SJSA1 (cell line): ENCODE measurements at regions not wholly inside any gene's neighbourhood (a gene's known extent, or its start where the extent isn't known, plus 50 kb on each side); places are given as distances from the start of the nearest gene placed in this dataset.

ENCODE experiments used
- DNase-seq, 2 experiments: peaks; one replicate each; pipeline ENCODE4 v3.0.0-alpha.2; 2015 to 2020; ENCODE audit warnings: low spot score in 2 of 2, low read depth in 1 of 2
- H3K27ac ChIP-seq: fragments of 250-450 bp; sonication (Bioruptor Pico); 2 replicates; pipeline ENCODE4 v1.5.1; 2020; ENCODE audit warnings: mild to moderate bottlenecking, moderate library complexity
- H3K27me3 ChIP-seq: fragments of 250-450 bp; sonication (Bioruptor Pico); replicated peaks from 2 replicates; pipeline ENCODE4 v1.5.1; 2020; ENCODE audit warnings: mild to moderate bottlenecking, moderate library complexity
- H3K36me3 ChIP-seq: fragments of 250-450 bp; sonication (Bioruptor Pico); 2 replicates; pipeline ENCODE4 v1.5.1; 2020; ENCODE audit warnings: mild to moderate bottlenecking
- H3K4me1 ChIP-seq: fragments of 250-450 bp; sonication (Bioruptor Pico); replicated peaks from 2 replicates; pipeline ENCODE4 v1.6.1; 2021; ENCODE audit warnings: mild to moderate bottlenecking
- H3K4me3 ChIP-seq: fragments of 250-450 bp; sonication (Bioruptor Pico); 2 replicates; pipeline ENCODE4 v1.5.1; 2020; ENCODE audit warnings: mild to moderate bottlenecking
- H3K9me3 ChIP-seq: fragments of 250-450 bp; sonication (Bioruptor Pico); replicated peaks from 2 replicates; pipeline ENCODE4 v1.5.1; 2020; ENCODE audit warnings: mild to moderate bottlenecking

DNA sequence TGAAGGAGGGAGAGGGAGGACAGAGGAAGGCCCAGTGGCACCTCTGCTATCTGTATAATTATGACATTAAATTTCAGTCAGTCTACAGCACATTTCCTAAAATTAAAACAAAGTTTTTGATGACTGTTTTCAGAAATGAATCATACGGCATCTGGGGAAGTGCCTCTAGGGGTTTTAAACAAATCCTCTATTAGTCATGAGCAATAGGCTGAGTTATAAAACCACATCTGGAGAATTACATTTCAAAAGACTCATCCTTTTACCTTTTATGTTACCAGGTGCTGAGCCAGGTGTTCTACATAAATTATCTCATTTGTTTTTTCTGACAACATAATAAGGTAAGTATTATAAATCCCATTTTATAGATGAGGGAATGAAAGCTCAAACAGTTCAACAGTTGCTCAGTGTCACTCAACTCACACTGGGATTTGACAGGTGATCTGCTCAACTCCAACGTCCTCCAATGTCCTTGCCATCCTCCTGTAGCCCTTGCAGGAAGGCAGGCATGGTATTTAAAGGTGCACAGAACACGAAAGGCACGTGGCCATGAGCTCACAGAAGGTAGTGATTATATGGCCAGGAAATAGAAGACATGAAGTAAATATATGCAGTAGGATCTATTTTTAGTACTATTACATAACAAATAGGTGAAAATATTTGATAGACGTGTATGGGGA is 184.2 kb upstream of the MAN1A1 start:
- no peak for DNase-seq
- no peak overlapping the region for H3K27ac ChIP-seq

DNA sequence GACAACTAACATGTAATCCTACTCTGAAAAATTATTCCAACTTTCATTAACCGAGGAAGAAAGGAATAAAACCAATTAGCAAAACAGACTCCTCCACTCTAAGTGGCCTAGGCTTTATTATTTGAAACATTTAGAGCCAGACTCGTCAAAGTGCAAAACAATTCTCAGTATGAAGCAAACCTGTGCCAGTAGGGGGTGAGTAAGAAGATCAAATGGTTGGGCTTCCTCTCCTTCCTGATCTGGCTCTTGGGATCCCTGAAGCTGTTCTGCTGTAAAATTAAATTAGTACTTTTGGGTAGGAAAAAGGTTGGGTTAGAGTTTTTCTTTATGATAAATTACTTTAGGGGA is 177.6 kb upstream of the MAN1A1 start:
- Histone ChIP-seq H3K4me1 (no peaks in the 10 kb centered on the region), H3K27ac (no peak overlapping the region), H3K9me3 (no peaks in the 10 kb centered on the region), H3K4me3 (no peak overlapping the region), H3K36me3 (no peaks in the 10 kb centered on the region), H3K27me3 (no peaks in the 10 kb centered on the region)
- DNase-seq: no peak

More for the DNA sequence above, 184.2 kb upstream of the MAN1A1 start:
- H3K4me3 ChIP-seq: no peak overlapping the region
- 0 out of 2 replicates have a peak, but pooled peaks cover 5% of the 10 kb centered on the region for H3K4me1 ChIP-seq
- no peaks in the 10 kb centered on the region for H3K27me3 ChIP-seq
- H3K9me3 ChIP-seq: no peaks in the 10 kb centered on the region
- no peaks in the 10 kb centered on the region for H3K36me3 ChIP-seq

DNA sequence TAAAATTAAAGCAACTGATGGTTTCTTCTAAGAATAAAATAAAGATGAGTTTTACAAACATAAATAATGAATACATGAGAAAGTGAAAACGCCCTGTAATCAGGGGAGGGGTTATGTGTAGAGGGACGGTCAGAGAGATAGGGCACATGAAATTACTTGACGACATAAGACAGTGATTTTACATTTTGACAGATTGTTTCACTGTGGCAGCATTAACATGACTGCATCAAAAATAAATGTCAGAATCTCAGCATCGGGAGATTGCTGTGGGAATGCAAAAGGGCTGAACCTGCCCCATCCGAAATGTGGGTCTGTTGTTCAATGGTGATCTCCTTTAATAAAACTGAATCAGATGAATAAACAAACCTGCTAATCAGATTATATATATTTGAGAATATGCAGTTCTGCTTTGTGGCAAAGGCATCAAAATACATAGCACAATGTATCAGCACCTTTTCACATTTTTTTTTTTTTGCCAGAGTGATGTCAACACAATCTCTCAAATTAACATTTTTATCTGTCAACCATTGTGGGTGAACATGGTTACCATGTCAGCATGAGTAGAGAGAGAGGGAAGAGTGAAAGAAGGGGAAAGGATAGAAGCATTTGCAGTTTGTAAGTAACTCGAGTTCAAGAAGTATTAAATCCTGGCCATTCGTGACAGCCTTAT is 177.1 kb upstream of the MAN1A1 start:
- no peaks in the 10 kb centered on the region for H3K4me1 ChIP-seq
- no peak for DNase-seq
- H3K27me3 ChIP-seq: no peaks in the 10 kb centered on the region

DNA sequence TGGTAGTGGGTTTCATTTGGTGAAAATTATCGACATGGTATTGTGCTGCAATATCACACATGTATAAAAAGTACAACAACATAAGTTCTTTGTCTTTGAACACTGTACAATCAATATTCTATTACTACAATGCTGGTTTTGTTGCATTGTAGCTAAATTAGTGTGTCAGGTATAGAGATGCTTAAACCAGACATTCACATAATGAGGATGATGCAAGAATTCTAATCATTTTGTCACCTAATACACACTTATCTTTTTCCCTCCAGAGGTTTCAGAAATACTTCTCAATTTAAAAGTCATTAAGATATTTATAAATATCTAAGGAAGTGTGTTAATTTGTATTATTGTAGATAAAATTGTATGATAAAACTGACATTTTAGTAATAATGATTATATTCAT is 174.8 kb upstream of the MAN1A1 start:
- DNase-seq: no peak
- Histone ChIP-seq H3K27me3 (no peaks in the 10 kb centered on the region), H3K36me3 (no peaks in the 10 kb centered on the region), H3K4me1 (no peaks in the 10 kb centered on the region), H3K27ac (no peak overlapping the region), H3K4me3 (no peak overlapping the region), H3K9me3 (no peaks in the 10 kb centered on the region)

More for the DNA sequence above, 177.1 kb upstream of the MAN1A1 start:
- no peak overlapping the region for H3K27ac ChIP-seq
- H3K36me3 ChIP-seq: no peaks in the 10 kb centered on the region
- no peaks in the 10 kb centered on the region for H3K9me3 ChIP-seq
- H3K4me3 ChIP-seq: no peak overlapping the region

DNA sequence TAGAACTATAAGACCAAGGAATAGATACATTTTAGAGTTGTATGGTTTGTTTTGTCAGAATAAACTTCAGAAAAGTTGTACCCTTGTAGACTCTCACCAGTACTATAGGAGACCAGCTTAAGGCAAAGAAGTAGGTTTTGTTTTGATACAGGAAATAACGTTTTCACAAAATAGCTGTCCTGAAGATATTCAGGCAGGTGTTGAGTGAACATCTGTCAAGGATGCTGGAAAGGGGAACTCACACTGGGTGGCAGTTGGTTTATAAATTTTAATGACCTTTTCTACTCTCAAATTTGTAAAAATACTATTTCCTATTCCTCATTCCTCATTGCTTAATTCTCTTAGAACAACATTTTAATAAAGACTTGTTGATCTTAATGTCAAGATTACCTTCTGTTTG is 174.0 kb upstream of the MAN1A1 start:
- Histone ChIP-seq H3K9me3 (no peaks in the 10 kb centered on the region), H3K27me3 (no peaks in the 10 kb centered on the region), H3K36me3 (no peaks in the 10 kb centered on the region), H3K4me1 (no peaks in the 10 kb centered on the region), H3K4me3 (no peak overlapping the region), H3K27ac (no peak overlapping the region)
- no peak for DNase-seq

DNA sequence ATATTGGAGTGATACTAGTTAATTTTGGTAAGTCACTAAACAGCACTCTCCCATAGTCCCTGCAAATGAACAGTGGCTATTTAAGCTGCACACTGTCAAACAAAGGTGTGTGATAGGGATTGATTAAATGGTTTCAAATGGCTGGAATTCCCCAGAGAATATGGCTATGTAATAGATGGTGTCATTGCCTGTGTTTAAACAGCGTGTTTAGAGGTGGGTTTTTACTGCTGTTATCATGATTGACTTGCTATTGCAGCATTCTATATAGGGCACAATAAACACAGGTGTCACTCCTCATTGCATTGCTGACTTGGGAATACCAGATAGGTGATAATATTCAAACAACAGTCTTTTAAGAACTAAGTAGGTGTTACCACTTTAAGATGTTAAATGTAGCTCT is 171.7 kb upstream of the MAN1A1 start:
- DNase-seq: no peak
- Histone ChIP-seq H3K27me3 (no peaks in the 10 kb centered on the region), H3K9me3 (no peaks in the 10 kb centered on the region), H3K36me3 (no peaks in the 10 kb centered on the region), H3K4me3 (no peak overlapping the region), H3K4me1 (no peaks in the 10 kb centered on the region), H3K27ac (no peak overlapping the region)

DNA sequence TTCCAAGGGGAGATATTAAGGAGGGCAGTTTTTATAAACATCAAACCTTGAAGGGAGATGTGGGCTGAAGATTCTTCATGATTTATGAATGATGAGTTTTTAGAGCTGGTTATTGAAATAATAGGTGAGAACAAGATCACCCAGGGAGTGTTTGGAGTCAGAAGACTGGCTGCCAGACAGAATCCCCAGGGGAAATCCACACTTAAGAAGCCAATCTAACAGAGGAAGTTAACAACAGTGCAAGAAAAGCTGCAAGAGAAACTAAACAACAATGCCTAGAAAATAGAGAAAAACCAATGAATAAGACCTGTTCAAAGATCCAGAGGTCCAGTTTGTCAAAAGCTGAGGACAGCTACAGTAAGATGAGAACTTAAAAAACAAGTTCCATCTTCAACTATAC is 167.9 kb upstream of the MAN1A1 start:
- H3K4me3 ChIP-seq: no peak overlapping the region
- no peaks in the 10 kb centered on the region for H3K4me1 ChIP-seq
- no peaks in the 10 kb centered on the region for H3K36me3 ChIP-seq
- DNase-seq: no peak
- H3K27ac ChIP-seq: no peak overlapping the region
- H3K27me3 ChIP-seq: no peaks in the 10 kb centered on the region
- H3K9me3 ChIP-seq: no peaks in the 10 kb centered on the region

DNA sequence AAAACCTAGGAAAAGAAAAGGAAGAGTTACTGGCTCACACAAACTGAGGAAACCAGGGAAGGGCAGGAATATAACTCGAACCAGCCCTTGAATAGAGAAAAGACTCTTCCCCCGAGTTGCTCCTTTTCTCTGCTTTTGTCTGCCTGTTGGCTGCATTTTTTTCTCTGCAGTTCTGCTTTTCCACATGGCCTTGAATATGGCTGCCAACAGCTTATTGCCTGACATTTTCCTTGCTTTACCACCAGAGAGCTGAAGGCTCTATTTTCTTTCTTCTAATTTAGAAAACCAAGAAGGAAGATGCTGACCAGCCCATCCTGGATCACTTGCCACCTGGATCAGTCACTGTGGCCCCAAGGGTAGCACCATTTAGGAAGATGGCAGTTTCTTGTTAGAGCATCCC is 164.8 kb upstream of the MAN1A1 start:
- Histone ChIP-seq H3K4me1 (no peaks in the 10 kb centered on the region), H3K4me3 (no peak overlapping the region), H3K27me3 (no peaks in the 10 kb centered on the region), H3K36me3 (no peaks in the 10 kb centered on the region), H3K27ac (no peak overlapping the region), H3K9me3 (no peaks in the 10 kb centered on the region)
- no peak for DNase-seq

DNA sequence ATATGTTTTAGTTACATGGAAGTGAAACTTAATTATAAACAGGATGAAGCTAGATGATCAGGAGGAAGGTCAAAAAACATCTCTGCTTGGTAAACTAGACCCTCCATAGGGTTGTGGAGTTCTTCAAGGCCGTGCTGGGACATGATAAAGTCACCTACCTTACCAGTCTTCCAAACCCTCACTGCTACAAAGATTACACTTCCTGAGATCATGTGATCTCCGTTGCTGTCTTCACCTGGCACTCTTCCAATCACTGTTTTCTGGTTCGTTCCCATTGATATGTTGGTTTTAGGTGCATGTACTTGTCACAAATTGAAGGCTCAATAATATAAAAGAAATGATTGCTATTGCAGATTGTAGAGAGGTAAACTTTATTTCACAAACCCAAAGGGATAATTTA is 161.5 kb upstream of the MAN1A1 start:
- Histone ChIP-seq H3K4me3 (no peak overlapping the region), H3K9me3 (no peaks in the 10 kb centered on the region), H3K4me1 (no peaks in the 10 kb centered on the region), H3K27me3 (no peaks in the 10 kb centered on the region), H3K27ac (no peak overlapping the region), H3K36me3 (no peaks in the 10 kb centered on the region)
- no peak for DNase-seq

DNA sequence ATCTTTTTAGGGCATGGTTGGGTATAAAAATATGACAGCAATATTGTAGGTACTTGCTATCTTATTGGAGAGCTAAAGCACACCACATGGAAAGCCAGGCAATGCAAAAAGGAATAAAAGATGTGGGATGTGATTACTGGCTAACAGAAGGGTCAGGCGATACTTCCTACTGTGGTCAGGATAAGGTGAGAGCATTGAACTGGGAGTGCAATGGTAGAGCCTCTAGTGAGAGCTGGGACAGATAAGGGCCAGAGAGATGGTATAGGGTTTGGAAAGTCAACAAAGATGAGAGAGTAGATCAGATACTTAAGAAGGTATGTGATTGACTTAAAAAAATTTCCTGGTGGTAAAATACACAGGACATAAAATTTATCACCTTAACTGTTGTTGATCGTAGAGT is 160.7 kb upstream of the MAN1A1 start:
- no peak overlapping the region for H3K27ac ChIP-seq
- no peaks in the 10 kb centered on the region for H3K36me3 ChIP-seq
- H3K4me1 ChIP-seq: no peaks in the 10 kb centered on the region
- H3K9me3 ChIP-seq: no peaks in the 10 kb centered on the region
- H3K27me3 ChIP-seq: no peaks in the 10 kb centered on the region
- no peak for DNase-seq
- H3K4me3 ChIP-seq: no peak overlapping the region

DNA sequence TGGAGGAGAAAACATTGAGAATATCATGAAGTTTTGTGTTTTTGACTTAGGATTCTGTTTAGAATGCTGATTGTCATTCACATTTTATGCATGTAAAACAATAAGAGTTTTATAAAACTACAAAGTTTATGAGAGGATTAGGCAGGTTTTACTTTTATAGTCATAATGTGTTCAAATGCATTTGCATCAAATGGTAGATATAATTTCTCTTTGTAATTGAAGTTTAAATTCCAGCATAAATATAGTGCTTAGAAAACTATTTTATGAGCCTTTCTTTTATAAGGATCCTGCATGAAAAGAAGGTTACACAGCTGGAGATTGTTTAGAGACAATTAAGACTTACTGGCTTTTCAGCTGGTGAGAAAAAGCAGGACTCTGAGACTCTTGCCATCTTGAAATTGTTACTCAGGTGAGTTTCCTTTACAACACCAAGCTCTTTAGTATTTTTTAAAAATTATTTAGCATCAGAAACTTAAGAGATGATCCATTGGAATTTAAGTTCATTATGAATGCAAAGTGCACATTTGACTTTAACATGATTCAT is 157.1 kb upstream of the MAN1A1 start:
- no peak overlapping the region for H3K4me3 ChIP-seq
- no peaks in the 10 kb centered on the region for H3K4me1 ChIP-seq
- H3K9me3 ChIP-seq: no peaks in the 10 kb centered on the region
- H3K27me3 ChIP-seq: no peaks in the 10 kb centered on the region
- no peak overlapping the region for H3K27ac ChIP-seq
- H3K36me3 ChIP-seq: no peaks in the 10 kb centered on the region
- no peak for DNase-seq

DNA sequence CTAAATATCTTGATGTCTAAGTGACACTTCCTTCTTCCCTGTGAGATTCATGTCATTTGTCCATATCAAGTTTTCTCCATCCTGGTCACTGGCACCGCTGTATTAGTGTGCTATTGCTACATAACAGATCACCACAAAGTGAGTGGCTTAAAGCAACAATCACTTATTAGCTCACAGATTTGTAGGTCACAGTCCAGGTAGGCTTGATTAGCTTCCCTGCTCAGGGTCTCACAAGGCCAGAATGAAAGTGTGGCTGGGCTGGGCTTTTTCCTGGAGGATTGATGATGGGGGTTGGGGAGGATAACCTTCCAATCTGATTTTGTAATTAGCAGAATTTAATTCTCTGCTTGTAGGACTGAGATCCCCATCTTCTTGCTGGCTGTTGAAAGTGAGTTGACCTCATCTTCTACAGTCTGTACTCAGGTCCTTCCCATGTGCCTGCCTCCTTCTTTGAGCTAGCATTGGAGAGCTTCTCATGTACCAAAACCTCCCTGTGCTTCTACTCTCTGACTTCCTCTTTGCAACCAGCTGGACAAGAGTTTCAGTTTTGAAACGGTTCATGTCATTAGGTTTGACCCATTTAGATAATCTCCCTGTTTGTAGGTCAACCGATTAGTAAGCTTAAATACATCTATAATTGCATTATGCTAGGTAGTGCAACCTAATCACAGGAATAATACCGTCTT is 152.4 kb upstream of the MAN1A1 start:
- Histone ChIP-seq H3K27ac (no peak overlapping the region), H3K4me3 (no peak overlapping the region), H3K9me3 (no peaks in the 10 kb centered on the region), H3K27me3 (no peaks in the 10 kb centered on the region), H3K4me1 (no peaks in the 10 kb centered on the region), H3K36me3 (no peaks in the 10 kb centered on the region)
- DNase-seq: no peak

DNA sequence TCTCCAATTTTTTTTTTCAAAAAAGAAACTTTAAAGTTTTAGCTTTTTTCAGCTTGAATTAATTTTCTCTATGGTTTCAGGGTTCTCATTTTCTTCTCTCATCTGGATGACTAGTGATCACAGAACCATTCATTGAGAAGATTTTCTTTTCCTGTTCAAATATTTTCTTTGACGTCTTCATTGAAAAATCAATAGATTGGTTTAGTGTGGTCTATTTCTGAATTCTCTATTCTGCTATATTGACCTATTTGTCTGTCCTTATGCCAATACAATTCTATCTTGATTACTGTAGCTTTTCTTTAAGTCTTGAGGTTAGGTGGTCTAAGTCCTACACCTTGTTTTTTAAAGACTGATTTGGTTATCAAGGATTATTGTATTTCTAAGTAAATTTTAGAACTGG is 150.2 kb upstream of the MAN1A1 start:
- no peaks in the 10 kb centered on the region for H3K9me3 ChIP-seq
- no peak overlapping the region for H3K4me3 ChIP-seq
- no peak overlapping the region for H3K27ac ChIP-seq
- no peaks in the 10 kb centered on the region for H3K27me3 ChIP-seq
- H3K4me1 ChIP-seq: no peaks in the 10 kb centered on the region
- H3K36me3 ChIP-seq: no peaks in the 10 kb centered on the region
- no peak for DNase-seq

DNA sequence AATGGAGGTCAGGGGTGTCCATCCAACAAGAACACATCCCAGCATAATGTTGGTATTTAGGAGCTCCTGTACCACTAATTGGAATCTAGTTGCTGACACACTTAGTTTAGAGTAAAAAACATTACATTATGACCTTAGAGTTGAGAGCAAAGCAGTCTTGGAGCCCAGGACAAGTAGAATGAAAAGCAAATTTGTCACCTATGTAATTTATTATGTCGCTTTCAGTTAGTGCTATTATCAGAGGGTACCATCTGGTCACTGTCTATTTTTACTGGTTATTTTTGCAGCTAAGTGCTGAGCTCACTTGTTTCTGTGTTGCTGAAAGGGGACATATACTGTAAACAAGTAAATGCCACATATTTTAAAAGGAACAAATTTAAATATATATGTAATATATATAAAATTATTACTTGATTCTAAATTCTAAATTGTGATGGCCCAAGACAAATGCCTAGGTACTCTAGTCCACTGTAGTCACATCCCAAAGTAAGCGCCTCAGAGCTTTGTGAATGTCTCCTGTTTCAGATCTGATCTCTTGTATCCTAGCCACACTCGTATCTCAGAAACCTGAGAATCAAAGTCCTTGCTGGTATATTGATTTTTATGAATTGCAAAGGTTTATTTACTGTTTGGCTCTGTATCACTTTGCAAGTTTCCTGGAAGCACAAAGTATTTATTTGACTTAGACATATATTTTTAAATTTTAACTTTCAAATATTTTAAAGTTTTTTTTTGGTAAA is 148.6 kb upstream of the MAN1A1 start:
- no peaks in the 10 kb centered on the region for H3K36me3 ChIP-seq
- H3K27ac ChIP-seq: no peak overlapping the region
- no peaks in the 10 kb centered on the region for H3K27me3 ChIP-seq
- H3K9me3 ChIP-seq: no peaks in the 10 kb centered on the region
- no peak overlapping the region for H3K4me3 ChIP-seq
- no peak for DNase-seq
- H3K4me1 ChIP-seq: no peaks in the 10 kb centered on the region
